GM12891 (cell line): ENCODE measurements at regions not wholly inside any gene's neighbourhood (a gene's known extent, or its start where the extent isn't known, plus 50 kb on each side); places are given as distances from the start of the nearest gene placed in this dataset.

Source experiments
- PAX5 ChIP-seq: IDR thresholded peaks from 2 replicates; pipeline ENCODE4 v1.6.1; 2011; ENCODE audit warnings: low read length, moderate library complexity, mild to moderate bottlenecking; ENCODE audit not compliant: insufficient read depth, severe bottlenecking
- POLR2A ChIP-seq: IDR thresholded peaks from 2 replicates; pipeline ENCODE4 v1.6.1; 2011; ENCODE audit warnings: low read depth, low read length, control low read depth
- POLR2AphosphoS5 ChIP-seq: IDR thresholded peaks from 2 replicates; pipeline ENCODE4 v1.6.1; 2011; ENCODE audit warnings: low read depth, low read length, control low read depth
- POU2F2 ChIP-seq: IDR thresholded peaks from 2 replicates; pipeline ENCODE4 v1.6.1; 2011; ENCODE audit warnings: low read depth, mild to moderate bottlenecking, control low read depth, low read length, moderate library complexity
- SPI1 ChIP-seq: IDR thresholded peaks from 2 replicates; pipeline ENCODE4 v1.6.1; 2011; ENCODE audit warnings: low read depth, low read length, control low read depth
- TAF1 ChIP-seq: IDR thresholded peaks from 2 replicates; pipeline ENCODE4 v1.6.1; 2011; ENCODE audit warnings: low read depth, low read length, control low read depth

GRCh38 chrY:19042984-19043442, 269.5 kb upstream of the HSFY2 start:
- no peak for TF ChIP-seq POLR2A
- no peak for TF ChIP-seq POLR2AphosphoS5
- TF ChIP-seq TAF1: no peak
- TF ChIP-seq SPI1: no peak
- no peak for TF ChIP-seq POU2F2
- TF ChIP-seq PAX5: no peak
